Smooth muscle cell (in vitro differentiated cells): ENCODE measurements at regions not wholly inside any gene's neighbourhood (a gene's known extent, or its start where the extent isn't known, plus 50 kb on each side); places are given as distances from the start of the nearest gene placed in this dataset.
"Not testable (repeated sequence)": the region's sequence is repeated elsewhere in the genome, so short reads cannot be mapped to it uniquely, and the experiment has no call there.

Experiments
- DNase-seq: peaks from one replicate; lab custom pipeline; 2025; ENCODE audit not compliant: unreplicated experiment; lab: John Stamatoyannopoulos, UW
- H2AFZ ChIP-seq: fragments of 200-600 bp; sonication (generic); 2 replicates; pipeline ENCODE4 v1.6.0; 2016; ENCODE audit warnings: antibody characterized with exemption, low read depth, mild to moderate bottlenecking
- H3F3A ChIP-seq: fragments of 200-600 bp; sonication (generic); 2 replicates; pipeline ENCODE4 v1.6.0; 2017; ENCODE audit warnings: antibody characterized with exemption, low read depth
- H3K27ac ChIP-seq: fragments of 200-600 bp; sonication (generic); 2 replicates; pipeline ENCODE4 v1.5.1; 2016; ENCODE audit warnings: low read depth, mild to moderate bottlenecking
- H3K27me3 ChIP-seq: fragments of 200-600 bp; sonication (generic); 2 replicates; pipeline ENCODE4 v1.6.1; 2016; ENCODE audit warnings: low read depth, mild to moderate bottlenecking
- H3K36me3 ChIP-seq: fragments of 200-600 bp; sonication (generic); 2 replicates; pipeline ENCODE4 v1.5.1; 2016; ENCODE audit warnings: low read depth
- H3K4me1 ChIP-seq: fragments of 200-600 bp; sonication (generic); 2 replicates; pipeline ENCODE4 v1.5.1; 2016; ENCODE audit warnings: low read depth
- H3K4me2 ChIP-seq: fragments of 200-600 bp; sonication (generic); 2 replicates; pipeline ENCODE4 v1.6.0; 2016; ENCODE audit warnings: mild to moderate bottlenecking
- H3K4me3 ChIP-seq: fragments of 200-600 bp; sonication (generic); 2 replicates; pipeline ENCODE4 v1.5.1; 2016; ENCODE audit warnings: mild to moderate bottlenecking
- H3K79me2 ChIP-seq: fragments of 200-600 bp; sonication (generic); 2 replicates; pipeline ENCODE4 v1.6.0; 2016; ENCODE audit warnings: low read depth, mild to moderate bottlenecking
- H3K9ac ChIP-seq: fragments of 200-600 bp; sonication (generic); 2 replicates; pipeline ENCODE4 v1.6.0; 2016; ENCODE audit warnings: low read depth
- H3K9me3 ChIP-seq: fragments of 200-600 bp; sonication (generic); replicated peaks from 2 replicates; pipeline ENCODE4 v1.5.1; 2016; ENCODE audit warnings: low read depth
- H4K20me1 ChIP-seq: fragments of 200-600 bp; sonication (generic); 2 replicates; pipeline ENCODE4 v1.6.0; 2016; ENCODE audit warnings: low read depth
- CTCF ChIP-seq: fragments of 200-600 bp; sonication (generic); IDR thresholded peaks from 2 replicates; pipeline ENCODE4 v1.5.1; 2017; ENCODE audit warnings: borderline replicate concordance, mild to moderate bottlenecking, antibody characterized with exemption; ENCODE audit not compliant: insufficient read depth, poor library complexity, severe bottlenecking
- WGBS: methylation state at CpG from one replicate; pipeline ENCODE4 v1.1.7; 2016; ENCODE audit warnings: low lambda C conversion rate; 5-methylcytosine and 5-hydroxymethylcytosine counted together

- H3K4me3 ChIP-seq, result no peak overlapping the region
These were observed 930.3 kb downstream of the STIM2 start for GRCh38 chr4:27790911-27791310.

GRCh38 chr4:27791640-27792039 lies 931.0 kb downstream of the STIM2 start:
- Histone ChIP-seq H3K4me3 (no peak overlapping the region), H3K4me2 (no peak overlapping the region), H3F3A (no peaks in the 10 kb centered on the region), H4K20me1 (no peaks in the 10 kb centered on the region), H3K4me1 (peaks cover 6% of the 10 kb centered on the region), H3K79me2 (no peaks in the 10 kb centered on the region), H3K27ac (peak overlapping the region; percentile 82), H3K9me3 (no peaks in the 10 kb centered on the region), H3K27me3 (no peaks in the 10 kb centered on the region), H3K9ac (no peak overlapping the region), H3K36me3 (no peaks in the 10 kb centered on the region), H2AFZ (no peak overlapping the region)
- no peak for DNase-seq
- TF ChIP-seq CTCF, result no peak
- WGBS, result 40% methylated on average over 4 of the region's 4 CpGs

More at GRCh38 chr4:27790911-27791310, 930.3 kb downstream of the STIM2 start:
- TF ChIP-seq CTCF, result no peak
- H4K20me1 ChIP-seq, result no peaks in the 10 kb centered on the region
- no peaks in the 10 kb centered on the region for H3K79me2 ChIP-seq
- no peaks in the 10 kb centered on the region for H3F3A ChIP-seq
- no peaks in the 10 kb centered on the region for H3K9me3 ChIP-seq
- no peaks in the 10 kb centered on the region for H3K36me3 ChIP-seq
- DNase-seq, result no peak
- H3K27me3 ChIP-seq, result no peaks in the 10 kb centered on the region
- H2AFZ ChIP-seq, result no peak overlapping the region
- WGBS, result 36% methylated on average over 5 of the region's 5 CpGs
- H3K27ac ChIP-seq, result peak overlapping the region; percentile 82
- H3K4me2 ChIP-seq, result peak overlapping the region; percentile 38
- no peak overlapping the region for H3K9ac ChIP-seq
- H3K4me1 ChIP-seq, result peaks cover 6% of the 10 kb centered on the region

- H3K4me3 ChIP-seq, result no peak overlapping the region
- WGBS, result 45% methylated on average over 3 of the region's 3 CpGs
- H3F3A ChIP-seq, result peaks cover 6% of the 10 kb centered on the region
- H3K36me3 ChIP-seq, result no peaks in the 10 kb centered on the region
- no peaks in the 10 kb centered on the region for H3K79me2 ChIP-seq
- no peaks in the 10 kb centered on the region for H4K20me1 ChIP-seq
- H2AFZ ChIP-seq, result peak overlapping the region; percentile 74
- no peak overlapping the region for H3K4me2 ChIP-seq
- no peak for TF ChIP-seq CTCF
- no peaks in the 10 kb centered on the region for H3K27me3 ChIP-seq
- DNase-seq, result no peak
- peak overlapping the region; percentile 32 for H3K27ac ChIP-seq
- peaks cover 5% of the 10 kb centered on the region for H3K4me1 ChIP-seq
- H3K9me3 ChIP-seq, result no peaks in the 10 kb centered on the region
- H3K9ac ChIP-seq, result no peak overlapping the region
These were observed 946.6 kb downstream of the STIM2 start for GRCh38 chr4:27807207-27807606.

- Histone ChIP-seq H3K27ac (peak overlapping the region; percentile 81), H3K9me3 (no peaks in the 10 kb centered on the region), H3K4me2 (peak overlapping the region; percentile 73), H3F3A (peaks cover 11% of the 10 kb centered on the region), H3K36me3 (no peaks in the 10 kb centered on the region), H4K20me1 (no peaks in the 10 kb centered on the region), H2AFZ (peak overlapping the region; percentile 26), H3K27me3 (no peaks in the 10 kb centered on the region), H3K79me2 (no peaks in the 10 kb centered on the region), H3K4me3 (no peak overlapping the region), H3K4me1 (peaks cover 5% of the 10 kb centered on the region), H3K9ac (no peak overlapping the region)
- DNase-seq, result no peak
- 11% methylated on average over 3 of the region's 3 CpGs for WGBS
- TF ChIP-seq CTCF, result no peak
These were observed 951.3 kb downstream of the STIM2 start for GRCh38 chr4:27811948-27812347.

GRCh38 chr4:27813226-27813625 lies 952.6 kb downstream of the STIM2 start:
- H3K9me3 ChIP-seq, H3K4me1 ChIP-seq, H4K20me1 ChIP-seq, H3K27me3 ChIP-seq, H3K79me2 ChIP-seq, DNase-seq, H3K36me3 ChIP-seq: not testable (repeated sequence)
- Histone ChIP-seq H3K9ac (peak overlapping the region; percentile 41), H3F3A (peaks cover 11% of the 10 kb centered on the region), H3K27ac (peak overlapping the region; percentile 81), H3K4me3 (peak overlapping the region; percentile 14), H3K4me2 (peak overlapping the region; percentile 73), H2AFZ (peak overlapping the region; percentile 75)
- 0% methylated on average over 6 of the region's 6 CpGs for WGBS
